OCI-LY7 (cell line): ENCODE measurements at regions not wholly inside any gene's neighbourhood (a gene's known extent, or its start where the extent isn't known, plus 50 kb on each side); places are given as distances from the start of the nearest gene placed in this dataset.

Experiments
- BruUV-seq: library from RNA; stranded (reverse); fragments of 400-500 nt; replicated peaks from 2 replicates; lab custom pipeline; 2021; lab: Mats Ljungman, UMichigan
- CTCF ChIA-PET: fragments of 300-600 bp; sonication (Branson Sonifier 250); formaldehyde crosslinking; loops from one replicate; lab custom pipeline; 2022; ENCODE audit warnings: antibody characterized with exemption; ENCODE audit not compliant: unreplicated experiment; lab: Charles Lee
- POLR2A ChIA-PET: fragments of 300-600 bp; sonication (Branson Sonifier 250); formaldehyde crosslinking; loops from one replicate; lab custom pipeline; 2022; ENCODE audit warnings: antibody characterized with exemption; lab: Charles Lee
- DNase-seq: peaks from one replicate; pipeline ENCODE4 v3.0.0-alpha.2; 2015; ENCODE audit warnings: low spot score
- H2AFZ ChIP-seq: fragments of 200-600 bp; sonication (generic), shearing (Covaris generic); 2 replicates; pipeline ENCODE4 v1.6.1; 2014; ENCODE audit warnings: mild to moderate bottlenecking, antibody characterized with exemption, low read length, moderate library complexity
- H3K27ac ChIP-seq: fragments of 200-600 bp; sonication (generic); 2 replicates; pipeline ENCODE4 v1.5.1; 2014; ENCODE audit warnings: mixed run types, low read depth, mild to moderate bottlenecking, moderate library complexity, low read length, inconsistent platforms; ENCODE audit not compliant: poor library complexity, severe bottlenecking
- H3K36me3 ChIP-seq: fragments of 200-600 bp; sonication (generic); 2 replicates; pipeline ENCODE4 v1.6.1; 2014; ENCODE audit warnings: mild to moderate bottlenecking, antibody characterized with exemption, low read length, moderate library complexity, mixed read lengths; ENCODE audit not compliant: insufficient read depth
- H3K4me1 ChIP-seq: fragments of 200-600 bp; sonication (generic); 2 replicates; pipeline ENCODE4 v1.5.1; 2014; ENCODE audit warnings: mild to moderate bottlenecking, low read length; ENCODE audit not compliant: insufficient read depth, poor library complexity, severe bottlenecking
- H3K4me2 ChIP-seq: fragments of 200-600 bp; sonication (generic); 2 replicates; pipeline ENCODE4 v1.6.1; 2014; ENCODE audit warnings: mild to moderate bottlenecking, low read length
- H3K4me3 ChIP-seq: fragments of 200-600 bp; sonication (generic); 2 replicates; pipeline ENCODE4 v1.5.1; 2014; ENCODE audit warnings: mild to moderate bottlenecking, low read depth, low read length; ENCODE audit not compliant: poor library complexity, severe bottlenecking
- H3K79me2 ChIP-seq: fragments of 200-600 bp; sonication (generic); 2 replicates; pipeline ENCODE4 v1.6.1; 2016; ENCODE audit warnings: low read depth, mild to moderate bottlenecking, low read length, moderate library complexity, mixed read lengths; ENCODE audit not compliant: insufficient read depth
- H3K9me2 ChIP-seq: fragments of 200-600 bp; sonication (generic); 2 replicates; pipeline ENCODE4 v1.6.1; 2016; ENCODE audit warnings: mild to moderate bottlenecking, low read length, mixed read lengths; ENCODE audit not compliant: insufficient read depth
- H3K9me3 ChIP-seq: fragments of 200-600 bp; sonication (generic); 2 replicates; pipeline ENCODE4 v1.6.1; 2014; ENCODE audit warnings: mild to moderate bottlenecking, mixed run types, low read length, mixed read lengths
- H4K20me1 ChIP-seq: fragments of 200-600 bp; sonication (generic); 2 replicates; pipeline ENCODE4 v1.6.1; 2014; ENCODE audit warnings: mild to moderate bottlenecking, antibody characterized with exemption, low read length, moderate library complexity, mixed read lengths; ENCODE audit not compliant: insufficient read depth
- CTCF ChIP-seq: fragments of 200-600 bp; sonication (generic); conservative IDR thresholded peaks from 2 replicates; pipeline ENCODE4 v1.5.1; 2014; ENCODE audit warnings: mild to moderate bottlenecking, antibody characterized with exemption, low read length, moderate library complexity, mixed read lengths
- EZH2phosphoT487 ChIP-seq: fragments of 200-600 bp; sonication (generic); IDR thresholded peaks from 2 replicates; pipeline ENCODE4 v1.6.1; 2018; ENCODE audit warnings: low read depth, borderline replicate concordance, mild to moderate bottlenecking, mixed run types, antibody characterized with exemption, low read length, moderate library complexity, mixed read lengths
- intact Hi-C: fragments of 100-400 bp; cut with micrococcal nuclease; formaldehyde crosslinking; loops from one replicate; pipeline ENCODE4 v1.10.0; 2022; ENCODE audit not compliant: unreplicated experiment

- no TSS peak for BruUV-seq
- no peak for TF ChIP-seq EZH2phosphoT487
- no peak for TF ChIP-seq CTCF
- H3K9me2 ChIP-seq, result no peaks in the 10 kb centered on the region
- H4K20me1 ChIP-seq, result no peaks in the 10 kb centered on the region
- H2AFZ ChIP-seq, result no peak overlapping the region
- no peaks in the 10 kb centered on the region for H3K4me1 ChIP-seq
- ChIA-PET POLR2A (no interaction called here), CTCF (no interaction called here)
- no peak for DNase-seq
- no peaks in the 10 kb centered on the region for H3K79me2 ChIP-seq
- H3K4me3 ChIP-seq, result no peak overlapping the region
- no peaks in the 10 kb centered on the region for H3K9me3 ChIP-seq
- no peak overlapping the region for H3K27ac ChIP-seq
- H3K4me2 ChIP-seq, result no peak overlapping the region
- no peaks in the 10 kb centered on the region for H3K36me3 ChIP-seq
- intact Hi-C loops, result no loop called here
These were observed 1349.6 kb upstream of the C9orf72 start for GRCh38 chr9:28922891-28923290.

GRCh38 chr9:28923351-28923750 lies 1350.1 kb upstream of the C9orf72 start:
- H3K4me3 ChIP-seq, result no peak overlapping the region
- ChIA-PET POLR2A (no interaction called here), CTCF (no interaction called here)
- H3K4me1 ChIP-seq, result no peaks in the 10 kb centered on the region
- TF ChIP-seq CTCF (no peak), EZH2phosphoT487 (no peak)
- no peaks in the 10 kb centered on the region for H3K36me3 ChIP-seq
- no peak overlapping the region for H3K27ac ChIP-seq
- H2AFZ ChIP-seq, result no peak overlapping the region
- intact Hi-C loops, result no loop called here
- no TSS peak for BruUV-seq
- no peak overlapping the region for H3K4me2 ChIP-seq
- no peaks in the 10 kb centered on the region for H3K9me3 ChIP-seq
- no peaks in the 10 kb centered on the region for H3K79me2 ChIP-seq
- no peak for DNase-seq
- no peaks in the 10 kb centered on the region for H4K20me1 ChIP-seq
- H3K9me2 ChIP-seq, result no peaks in the 10 kb centered on the region

- ChIA-PET POLR2A (interaction anchor here (0.5 kb wide), 1 partner anchor 15 kb away, joined by 3 read pairs; no protein-coding TSS in a partner anchor), CTCF (no interaction called here)
- Histone ChIP-seq H2AFZ (no peak overlapping the region), H3K4me2 (no peak overlapping the region), H3K9me2 (no peaks in the 10 kb centered on the region), H3K36me3 (no peaks in the 10 kb centered on the region), H3K9me3 (no peaks in the 10 kb centered on the region), H3K27ac (no peak overlapping the region), H4K20me1 (no peaks in the 10 kb centered on the region), H3K79me2 (no peaks in the 10 kb centered on the region), H3K4me1 (no peaks in the 10 kb centered on the region), H3K4me3 (no peak overlapping the region)
- no peak for DNase-seq
- BruUV-seq, result no TSS peak
- TF ChIP-seq EZH2phosphoT487 (no peak), CTCF (no peak)
- intact Hi-C loops, result no loop called here
These were observed 1351.9 kb upstream of the C9orf72 start for GRCh38 chr9:28925157-28925556.
